GM18861 (cell line): ENCODE measurements at regions not wholly inside any gene's neighbourhood (a gene's known extent, or its start where the extent isn't known, plus 50 kb on each side); places are given as distances from the start of the nearest gene placed in this dataset.
"Not testable (repeated sequence)": the region's sequence is repeated elsewhere in the genome, so short reads cannot be mapped to it uniquely, and the experiment has no call there.

Experiments
- ATAC-seq: cut with Tn5 transposase; IDR thresholded peaks from one replicate; pipeline ENCODE4 v1.9.1; 2021; ENCODE audit not compliant: unreplicated experiment

GRCh38 chr14:30356438-30357202, 202.3 kb upstream of the G2E3 start:
- no peak for ATAC-seq

GRCh38 chr14:30357791-30358190, 201.2 kb upstream of the G2E3 start:
- ATAC-seq: no peak

- ATAC-seq: no peak
Measured at GRCh38 chr14:30362369-30363218, 196.4 kb upstream of the G2E3 start.

GRCh38 chr14:30363219-30363880, 195.6 kb upstream of the G2E3 start:
- ATAC-seq: not testable (repeated sequence)

GRCh38 chr14:30369502-30370180, 189.3 kb upstream of the G2E3 start:
- ATAC-seq: no peak

GRCh38 chr14:30373053-30373452, 185.9 kb upstream of the G2E3 start:
- no peak for ATAC-seq

GRCh38 chr14:30373526-30373925, 185.4 kb upstream of the G2E3 start:
- no peak for ATAC-seq

- ATAC-seq: peak; percentile 96
Measured at GRCh38 chr14:30375296-30375892, 183.6 kb upstream of the G2E3 start.

- ATAC-seq: no peak
Measured at GRCh38 chr14:30381861-30382480, 177.0 kb upstream of the G2E3 start.

GRCh38 chr14:30385925-30386324, 173.0 kb upstream of the G2E3 start:
- no peak for ATAC-seq

GRCh38 chr14:30387871-30388270, 171.1 kb upstream of the G2E3 start:
- no peak for ATAC-seq

- ATAC-seq: no peak
Measured at GRCh38 chr14:30389134-30389876, 169.7 kb upstream of the G2E3 start.

- ATAC-seq: no peak
Measured at GRCh38 chr14:30389877-30390385, 169.0 kb upstream of the G2E3 start.

- ATAC-seq: no peak
Measured at GRCh38 chr14:30395065-30395464, 163.9 kb upstream of the G2E3 start.

GRCh38 chr14:30402846-30403245, 156.1 kb upstream of the G2E3 start:
- ATAC-seq: no peak

- no peak for ATAC-seq
Measured at GRCh38 chr14:30403791-30404190, 155.2 kb upstream of the G2E3 start.

- ATAC-seq: not testable (repeated sequence)
Measured at GRCh38 chr14:30409508-30410015, 149.4 kb upstream of the G2E3 start.

GRCh38 chr14:30410986-30411385, 148.0 kb upstream of the G2E3 start:
- ATAC-seq: no peak

- not testable (repeated sequence) for ATAC-seq
Measured at GRCh38 chr14:30413184-30413583, 145.8 kb upstream of the G2E3 start.
